T-cell (primary cell): ENCODE measurements at regions not wholly inside any gene's neighbourhood (a gene's known extent, or its start where the extent isn't known, plus 50 kb on each side); places are given as distances from the start of the nearest gene placed in this dataset.

ENCODE experiments used
- ATAC-seq, 4 experiments: fragments of 200-7000 bp in 3 of 4; fragments of 150-1000 bp in 1 of 4; cut with Tn5 transposase; replicated peaks in 1 of 4; 1 replicate in 3 of 4; 2 replicates in 1 of 4; pipeline ENCODE4 v1.10.0; 2021; ENCODE audit warnings: moderate library complexity in 3 of 4, mild to moderate bottlenecking in 2 of 4, moderate number of reproducible peaks in 1 of 4
- CTCF ChIA-PET, 2 donors: fragments of 300-600 bp; sonication (Branson Sonifier 250); formaldehyde crosslinking; loops; one replicate each; lab custom pipeline; 2022; ENCODE audit warnings: antibody characterized with exemption in 2 of 2; lab: Charles Lee
- POLR2A ChIA-PET, 2 donors: fragments of 300-600 bp; sonication (Branson Sonifier 250); formaldehyde crosslinking; loops; one replicate each; lab custom pipeline; 2022; ENCODE audit warnings: antibody characterized with exemption in 2 of 2; lab: Charles Lee
- DNase-seq, 35 experiments: peaks; one replicate each; pipeline versions ENCODE4 v3.0.0 to v3.0.0-alpha.2; 2013 to 2023
- H3K27ac ChIP-seq: one replicate; pipeline ENCODE4 v1.5.1; 2013; ENCODE audit warnings: low read length
- H3K27me3 ChIP-seq, 2 experiments: replicated peaks in 1 of 2; 1 replicate in 1 of 2; 2 replicates in 1 of 2; pipeline versions ENCODE4 v1.6.1 to v1.7.0; 2013; ENCODE audit warnings: low read length in 1 of 2, mixed read lengths in 1 of 2; ENCODE audit not compliant: control insufficient read depth in 2 of 2, insufficient read depth in 2 of 2; ENCODE audit errors: extremely low read depth in 1 of 2
- H3K36me3 ChIP-seq, 2 donors: 1 replicate in 1 of 2; 2 replicates in 1 of 2; pipeline versions ENCODE4 v1.6.1 to v1.7.0; 2013; ENCODE audit warnings: low read length in 1 of 2; ENCODE audit not compliant: control insufficient read depth in 2 of 2, insufficient read depth in 1 of 2; ENCODE audit errors: extremely low read depth in 1 of 2
- H3K4me1 ChIP-seq, 2 experiments: 1 replicate in 1 of 2; 2 replicates in 1 of 2; pipeline versions ENCODE4 v1.6.1 to v1.7.0; 2013; ENCODE audit warnings: low read length in 2 of 2, mixed read lengths in 1 of 2; ENCODE audit not compliant: insufficient read depth in 2 of 2, control insufficient read depth in 1 of 2; ENCODE audit errors: extremely low read depth in 1 of 2
- H3K4me3 ChIP-seq, 2 donors: 1 replicate in 1 of 2; 2 replicates in 1 of 2; pipeline versions ENCODE4 v1.5.1 to v1.7.0; 2013; ENCODE audit warnings: mild to moderate bottlenecking in 2 of 2, low read length in 1 of 2, moderate library complexity in 1 of 2; ENCODE audit not compliant: control insufficient read depth in 1 of 2; ENCODE audit errors: extremely low read depth in 1 of 2
- H3K9me3 ChIP-seq: 2 replicates; pipeline ENCODE4 v1.7.0; 2013
- H3K27ac Mint-ChIP-seq, 2 donors: one replicate each; pipeline ENCODE4 v1.8.0; 2020 to 2021; ENCODE audit warnings: mild to moderate bottlenecking in 2 of 2, mixed read lengths in 2 of 2
- H3K27me3 Mint-ChIP-seq, 2 donors: one replicate each; pipeline ENCODE4 v1.8.0; 2021 to 2022; ENCODE audit warnings: mixed read lengths in 2 of 2
- H3K36me3 Mint-ChIP-seq: one replicate; pipeline ENCODE4 v1.8.0; 2021; ENCODE audit warnings: mixed read lengths
- H3K4me1 Mint-ChIP-seq, 3 donors: one replicate each; pipeline ENCODE4 v1.8.0; 2020 to 2022; ENCODE audit warnings: mixed read lengths in 3 of 3, mild to moderate bottlenecking in 1 of 3
- H3K4me3 Mint-ChIP-seq, 3 donors: one replicate each; pipeline ENCODE4 v1.8.0; 2020 to 2022; ENCODE audit warnings: mild to moderate bottlenecking in 3 of 3, mixed read lengths in 3 of 3, moderate library complexity in 3 of 3
- H3K9me3 Mint-ChIP-seq, 3 donors: one replicate each; pipeline ENCODE4 v1.8.0; 2020 to 2022; ENCODE audit warnings: mixed read lengths in 3 of 3
- WGBS: methylation state at CpG from one replicate; pipeline ENCODE4 v1.1.5; 2013; ENCODE audit warnings: missing lambda C conversion rate; ENCODE audit not compliant: insufficient coverage; 5-methylcytosine and 5-hydroxymethylcytosine counted together

- DNase-seq = no peak
- CTCF ChIA-PET = no interaction called here
- peaks cover 0 to 6% of the 10 kb centered on the region in 2 experiments for H3K27me3 ChIP-seq
- H3K36me3 ChIP-seq = no peaks in the 10 kb centered on the region
- H3K9me3 Mint-ChIP-seq = no peaks in the 10 kb centered on the region
- no peak overlapping the region for H3K4me3 Mint-ChIP-seq
- no peak overlapping the region for H3K27ac ChIP-seq
- H3K4me1 Mint-ChIP-seq = peaks cover 0 to 7% (median 0%) of the 10 kb centered on the region in 3 donors
- H3K27me3 Mint-ChIP-seq = peaks cover 9 to 35% of the 10 kb centered on the region in 2 donors
- no peak overlapping the region for H3K4me3 ChIP-seq
- POLR2A ChIA-PET = no interaction called here
- no peaks in the 10 kb centered on the region for H3K9me3 ChIP-seq
- H3K27ac Mint-ChIP-seq = no peak overlapping the region
- no peak for ATAC-seq
- no peaks in the 10 kb centered on the region for H3K4me1 ChIP-seq
- no CpG with 5 or more reads among the region's 2 CpGs for WGBS
- no peaks in the 10 kb centered on the region for H3K36me3 Mint-ChIP-seq
Measured at GRCh38 chr5:5704352-5704751, 281.9 kb downstream of the ICE1 start.

- no peaks in the 10 kb centered on the region for H3K36me3 ChIP-seq
- Mint-ChIP-seq H3K9me3 (no peaks in the 10 kb centered on the region), H3K27me3 (peaks cover 9 to 40% of the 10 kb centered on the region in 2 donors), H3K4me3 (no peak overlapping the region), H3K27ac (no peak overlapping the region), H3K4me1 (peaks cover 0 to 7% (median 0%) of the 10 kb centered on the region in 3 donors), H3K36me3 (no peaks in the 10 kb centered on the region)
- ChIA-PET CTCF (no interaction called here), POLR2A (no interaction called here)
- H3K4me1 ChIP-seq = no peaks in the 10 kb centered on the region
- H3K27ac ChIP-seq = no peak overlapping the region
- H3K4me3 ChIP-seq = no peak overlapping the region
- ATAC-seq (no peak), DNase-seq (no peak)
- no peaks in the 10 kb centered on the region for H3K9me3 ChIP-seq
- H3K27me3 ChIP-seq = peaks cover 0 to 8% of the 10 kb centered on the region in 2 experiments
- WGBS = 83% methylated on average over 5 of the region's 7 CpGs
Measured at GRCh38 chr5:5702934-5703333, 280.5 kb downstream of the ICE1 start.

- no peaks in the 10 kb centered on the region for H3K36me3 Mint-ChIP-seq
- CTCF ChIA-PET = no interaction called here
- no peaks in the 10 kb centered on the region for H3K9me3 ChIP-seq
- peaks cover 0 to 1% (median 0%) of the 10 kb centered on the region in 3 donors for H3K9me3 Mint-ChIP-seq
- no peaks in the 10 kb centered on the region for H3K36me3 ChIP-seq
- no peak overlapping the region for H3K4me3 Mint-ChIP-seq
- H3K4me1 Mint-ChIP-seq = peaks cover 0 to 7% (median 0%) of the 10 kb centered on the region in 3 donors
- H3K27me3 Mint-ChIP-seq = peaks cover 9 to 38% of the 10 kb centered on the region in 2 donors
- no peak for ATAC-seq
- peaks cover 0 to 6% of the 10 kb centered on the region in 2 experiments for H3K27me3 ChIP-seq
- H3K4me3 ChIP-seq = no peak overlapping the region
- H3K4me1 ChIP-seq = no peaks in the 10 kb centered on the region
- no peak for DNase-seq
- POLR2A ChIA-PET = no interaction called here
- H3K27ac Mint-ChIP-seq = no peak overlapping the region
- H3K27ac ChIP-seq = no peak overlapping the region
Measured at GRCh38 chr5:5700549-5700948, 278.1 kb downstream of the ICE1 start.

GRCh38 chr5:5699062-5699461 is 276.6 kb downstream of the ICE1 start:
- no peaks in the 10 kb centered on the region for H3K36me3 Mint-ChIP-seq
- WGBS = 91% methylated on average over 8 of the region's 12 CpGs
- peaks cover 7 to 28% of the 10 kb centered on the region in 2 donors for H3K27me3 Mint-ChIP-seq
- H3K27ac Mint-ChIP-seq = no peak overlapping the region
- Histone ChIP-seq H3K36me3 (no peaks in the 10 kb centered on the region), H3K4me3 (no peak overlapping the region), H3K27ac (no peak overlapping the region), H3K4me1 (no peaks in the 10 kb centered on the region), H3K27me3 (peaks cover 0 to 3% of the 10 kb centered on the region in 2 experiments), H3K9me3 (no peaks in the 10 kb centered on the region)
- POLR2A ChIA-PET = no interaction called here
- H3K4me1 Mint-ChIP-seq = no peaks in the 10 kb centered on the region
- no peak for ATAC-seq
- H3K4me3 Mint-ChIP-seq = no peak overlapping the region
- CTCF ChIA-PET = no interaction called here
- no peak for DNase-seq
- peaks cover 0 to 3% (median 0%) of the 10 kb centered on the region in 3 donors for H3K9me3 Mint-ChIP-seq

GRCh38 chr5:5695266-5695665 is 272.8 kb downstream of the ICE1 start:
- H3K27me3 ChIP-seq = peaks cover 0 to 3% of the 10 kb centered on the region in 2 experiments
- no peak for ATAC-seq

GRCh38 chr5:5688925-5689310 is 266.4 kb downstream of the ICE1 start:
- ChIA-PET POLR2A (no interaction called here), CTCF (no interaction called here)
- H3K36me3 ChIP-seq = no peaks in the 10 kb centered on the region
- no peaks in the 10 kb centered on the region for H3K9me3 ChIP-seq
- 80% methylated on average over 1 of the region's 2 CpGs for WGBS
- no peak overlapping the region for H3K4me3 Mint-ChIP-seq
- no peak overlapping the region for H3K27ac ChIP-seq
- no peaks in the 10 kb centered on the region for H3K4me1 Mint-ChIP-seq
- DNase-seq (no peak), ATAC-seq (no peak)
- no peaks in the 10 kb centered on the region for H3K36me3 Mint-ChIP-seq
- H3K4me1 ChIP-seq = no peaks in the 10 kb centered on the region
- H3K9me3 Mint-ChIP-seq = peaks cover 0 to 1% (median under 1%) of the 10 kb centered on the region in 3 donors
- H3K27me3 Mint-ChIP-seq = peaks cover 22 to 34% of the 10 kb centered on the region in 2 donors
- peaks cover 2 to 8% of the 10 kb centered on the region in 2 experiments for H3K27me3 ChIP-seq
- no peak overlapping the region for H3K27ac Mint-ChIP-seq
- no peak overlapping the region for H3K4me3 ChIP-seq

More at GRCh38 chr5:5695266-5695665, 272.8 kb downstream of the ICE1 start:
- POLR2A ChIA-PET = interaction anchor here in 1 of 2 donors (0.7 kb wide), 1 partner anchor 16 kb away, joined by 5 read pairs; no protein-coding TSS in a partner anchor
- Histone ChIP-seq H3K9me3 (no peaks in the 10 kb centered on the region), H3K36me3 (no peaks in the 10 kb centered on the region), H3K27ac (no peak overlapping the region), H3K4me3 (no peak overlapping the region), H3K4me1 (no peaks in the 10 kb centered on the region)
- Mint-ChIP-seq H3K27ac (no peak overlapping the region), H3K4me3 (no peak overlapping the region), H3K27me3 (peaks cover 6 to 23% of the 10 kb centered on the region in 2 donors), H3K36me3 (no peaks in the 10 kb centered on the region), H3K9me3 (peaks cover 0 to 3% (median 0%) of the 10 kb centered on the region in 3 donors), H3K4me1 (no peaks in the 10 kb centered on the region)
- no peak for DNase-seq
- 0% methylated on average over 1 of the region's 3 CpGs for WGBS
- CTCF ChIA-PET = no interaction called here
